ENCODE measurements at regions not wholly inside any gene's neighbourhood (a gene's known extent, or its start where the extent isn't known, plus 50 kb on each side); places are given as distances from the start of the nearest gene placed in this dataset.

GRCh38 chr1:104238991-104239390 is 489.3 kb downstream of the AMY1C start:
- no peak for TF ChIP-seq CTCF (IDR thresholded peaks at IDR 0.05)
- TF ChIP-seq EP300 (IDR thresholded peaks at IDR 0.05) = no peak
- TF ChIP-seq POLR2AphosphoS5 (IDR thresholded peaks at IDR 0.05) = no peak
- no peak for TF ChIP-seq POLR2A (IDR thresholded peaks at IDR 0.05)
